AG10803 (cell line): ENCODE measurements at regions not wholly inside any gene's neighbourhood (a gene's known extent, or its start where the extent isn't known, plus 50 kb on each side); places are given as distances from the start of the nearest gene placed in this dataset.

Source experiments
- DNase-seq: peaks from one replicate; pipeline ENCODE4 v3.0.0; 2010; ENCODE audit warnings: low read depth
- H3K4me3 ChIP-seq: 2 replicates; pipeline ENCODE4 v1.5.1; 2011; ENCODE audit warnings: mild to moderate bottlenecking, low read length, control low read depth
- TF ChIP-seq, protein P1 (sequence below): conservative IDR thresholded peaks from 2 replicates; pipeline ENCODE4 v1.5.1; 2011; ENCODE audit warnings: mild to moderate bottlenecking, low read length, control low read depth, inconsistent platforms

DNA sequence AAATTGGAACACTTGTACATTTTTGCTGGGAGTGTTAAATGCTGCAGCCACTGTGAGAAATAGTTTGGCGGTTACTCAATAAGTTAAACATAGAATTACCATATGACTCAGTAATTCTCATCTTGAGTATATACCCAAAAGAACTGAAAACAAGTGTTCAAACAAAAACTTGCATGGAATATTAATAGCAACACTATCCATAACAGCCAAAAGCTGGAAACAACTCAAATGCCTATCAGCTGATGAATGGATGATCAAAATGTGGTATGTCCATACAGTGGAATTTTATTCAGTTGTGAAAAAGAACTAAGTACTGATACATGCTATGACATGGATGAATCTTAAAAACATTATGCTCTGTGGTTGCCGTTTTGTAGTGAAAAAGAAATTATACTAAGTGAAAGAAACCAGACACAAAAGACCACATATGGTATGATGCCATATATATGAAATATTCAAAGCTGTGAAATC lies 63.0 kb upstream of the SP4 start:
- no peak for DNase-seq
- H3K4me3 ChIP-seq = no peak overlapping the region
- TF ChIP-seq, protein P1, sequence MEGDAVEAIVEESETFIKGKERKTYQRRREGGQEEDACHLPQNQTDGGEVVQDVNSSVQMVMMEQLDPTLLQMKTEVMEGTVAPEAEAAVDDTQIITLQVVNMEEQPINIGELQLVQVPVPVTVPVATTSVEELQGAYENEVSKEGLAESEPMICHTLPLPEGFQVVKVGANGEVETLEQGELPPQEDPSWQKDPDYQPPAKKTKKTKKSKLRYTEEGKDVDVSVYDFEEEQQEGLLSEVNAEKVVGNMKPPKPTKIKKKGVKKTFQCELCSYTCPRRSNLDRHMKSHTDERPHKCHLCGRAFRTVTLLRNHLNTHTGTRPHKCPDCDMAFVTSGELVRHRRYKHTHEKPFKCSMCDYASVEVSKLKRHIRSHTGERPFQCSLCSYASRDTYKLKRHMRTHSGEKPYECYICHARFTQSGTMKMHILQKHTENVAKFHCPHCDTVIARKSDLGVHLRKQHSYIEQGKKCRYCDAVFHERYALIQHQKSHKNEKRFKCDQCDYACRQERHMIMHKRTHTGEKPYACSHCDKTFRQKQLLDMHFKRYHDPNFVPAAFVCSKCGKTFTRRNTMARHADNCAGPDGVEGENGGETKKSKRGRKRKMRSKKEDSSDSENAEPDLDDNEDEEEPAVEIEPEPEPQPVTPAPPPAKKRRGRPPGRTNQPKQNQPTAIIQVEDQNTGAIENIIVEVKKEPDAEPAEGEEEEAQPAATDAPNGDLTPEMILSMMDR = no peak

DNA sequence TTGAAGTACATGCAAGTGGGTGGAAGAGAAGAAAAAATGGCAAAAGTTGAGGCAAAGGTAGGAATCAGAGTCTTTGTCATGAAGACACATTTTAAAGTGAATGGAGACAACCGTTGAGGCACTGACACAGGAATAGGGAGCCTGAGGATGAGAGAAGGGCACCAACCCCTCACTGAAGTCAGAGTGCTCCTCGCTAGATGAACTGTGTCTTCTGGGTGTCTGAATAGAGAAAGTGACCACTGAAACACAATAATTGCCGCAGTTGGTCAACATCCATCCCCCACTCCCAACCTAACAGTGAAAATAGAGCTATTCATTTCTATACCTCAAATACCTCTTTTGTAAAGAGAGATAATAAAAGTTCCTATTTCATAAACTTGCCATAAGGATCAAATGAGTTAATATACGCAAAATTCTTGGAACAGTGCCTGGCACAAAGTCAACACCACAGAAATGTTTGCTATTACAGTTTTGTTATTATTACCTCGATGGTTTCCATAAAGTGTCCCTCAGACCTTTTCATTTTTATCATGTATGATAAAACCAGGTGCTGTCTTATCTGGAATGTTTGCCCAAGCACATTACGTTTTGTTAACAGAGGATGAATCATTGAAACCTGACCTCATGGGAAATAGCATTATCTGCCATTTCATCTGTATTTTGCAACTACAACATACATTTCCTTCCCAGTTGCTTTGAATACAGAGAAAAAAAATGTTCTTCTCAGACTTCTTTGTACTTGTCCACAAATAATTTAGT lies 61.8 kb upstream of the SP4 start:
- TF ChIP-seq, protein P1 = no peak
- H3K4me3 ChIP-seq = no peak overlapping the region
- no peak for DNase-seq

DNA sequence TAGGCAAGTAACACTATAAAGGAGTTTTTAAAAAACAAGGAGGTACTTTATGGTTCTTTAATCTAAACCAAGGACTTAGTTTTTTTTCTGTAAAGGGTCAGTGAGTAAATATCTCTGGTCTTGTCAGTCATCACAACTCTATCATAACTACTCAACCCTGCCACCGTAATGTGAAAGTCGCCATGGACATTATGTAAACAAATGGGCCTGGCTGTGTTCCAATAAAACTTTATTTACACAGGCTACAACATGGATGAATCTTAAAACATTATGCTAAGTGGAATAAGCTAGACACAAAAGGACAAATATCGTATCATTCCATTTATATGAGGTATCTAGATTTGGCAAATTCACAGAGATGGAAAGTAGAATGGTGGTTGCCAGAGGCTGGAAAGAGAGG lies 60.8 kb upstream of the SP4 start:
- no peak for DNase-seq
- H3K4me3 ChIP-seq = no peak overlapping the region
- TF ChIP-seq, protein P1 = no peak

DNA sequence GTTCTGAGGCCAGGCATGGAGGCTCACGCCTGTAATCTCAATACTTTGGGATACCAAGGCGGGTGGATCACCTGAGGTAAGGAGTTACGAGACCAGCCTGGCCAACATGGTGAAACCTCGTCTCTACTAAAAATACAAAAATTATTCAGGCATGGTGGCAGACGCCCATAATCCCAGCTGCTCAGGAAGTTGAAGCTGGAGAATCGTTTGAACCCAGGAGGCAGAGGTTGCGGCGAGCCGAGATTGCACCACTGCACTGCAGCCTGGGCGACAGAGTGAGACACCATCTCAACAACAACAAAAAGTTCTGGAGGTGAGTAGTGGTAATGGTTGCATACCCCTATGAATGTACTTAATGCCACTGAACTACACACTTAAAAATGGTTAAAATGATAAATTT lies 60.3 kb upstream of the SP4 start:
- no peak overlapping the region for H3K4me3 ChIP-seq
- DNase-seq = no peak
- TF ChIP-seq, protein P1 = no peak

DNA sequence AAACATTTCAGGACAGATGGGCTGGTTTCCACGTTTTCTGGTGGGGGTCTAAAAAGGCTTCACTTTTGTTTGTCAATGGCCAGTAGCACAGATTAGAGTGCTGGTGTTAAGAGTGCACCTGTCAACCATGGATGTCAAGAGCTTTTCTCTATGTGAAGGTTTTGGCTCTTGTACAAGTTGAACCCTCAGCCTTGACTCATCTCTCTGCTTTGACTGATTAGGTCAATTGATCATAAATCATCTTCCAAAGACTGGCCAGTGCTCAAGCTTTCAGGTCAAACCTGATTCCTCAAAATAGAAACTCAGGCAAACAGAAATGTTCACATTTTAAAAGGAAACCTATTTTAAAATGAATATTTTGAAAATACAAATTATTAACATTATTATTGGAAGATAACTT lies 59.6 kb upstream of the SP4 start:
- DNase-seq = no peak
- TF ChIP-seq, protein P1 = no peak
- no peak overlapping the region for H3K4me3 ChIP-seq

DNA sequence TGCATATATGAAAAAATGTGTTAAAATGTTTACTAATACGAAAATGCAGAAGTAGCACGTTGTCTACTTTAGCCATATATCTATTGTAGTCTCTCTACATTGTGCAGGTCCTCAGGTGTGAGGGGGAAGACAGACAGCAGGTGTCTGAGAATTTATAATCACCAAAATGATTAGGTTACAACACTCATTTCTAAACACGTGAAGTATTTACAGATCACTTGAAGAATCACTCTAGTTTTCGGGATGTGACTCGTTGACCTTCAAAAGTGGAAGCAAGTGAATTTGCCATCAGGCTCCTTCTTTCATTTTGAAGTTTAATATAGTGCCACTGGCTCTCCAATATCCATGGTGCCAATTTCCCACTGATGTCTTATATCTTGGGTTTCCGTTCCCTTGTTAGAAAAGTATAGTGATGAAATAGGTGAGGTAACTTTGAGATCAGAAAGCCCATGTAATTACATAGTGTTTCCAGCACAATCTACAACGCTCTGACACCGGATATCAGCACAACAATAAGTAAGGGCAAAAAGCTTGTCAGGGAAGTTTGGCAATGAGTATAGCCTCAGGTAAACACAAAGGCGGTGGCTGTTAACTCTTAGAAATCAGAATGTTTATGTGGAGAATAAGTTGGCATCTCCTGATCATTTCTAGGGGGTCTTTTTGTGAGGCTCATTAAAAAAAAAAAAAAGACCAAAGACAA lies 57.5 kb upstream of the SP4 start:
- H3K4me3 ChIP-seq = no peak overlapping the region
- DNase-seq = no peak
- TF ChIP-seq, protein P1 = no peak

DNA sequence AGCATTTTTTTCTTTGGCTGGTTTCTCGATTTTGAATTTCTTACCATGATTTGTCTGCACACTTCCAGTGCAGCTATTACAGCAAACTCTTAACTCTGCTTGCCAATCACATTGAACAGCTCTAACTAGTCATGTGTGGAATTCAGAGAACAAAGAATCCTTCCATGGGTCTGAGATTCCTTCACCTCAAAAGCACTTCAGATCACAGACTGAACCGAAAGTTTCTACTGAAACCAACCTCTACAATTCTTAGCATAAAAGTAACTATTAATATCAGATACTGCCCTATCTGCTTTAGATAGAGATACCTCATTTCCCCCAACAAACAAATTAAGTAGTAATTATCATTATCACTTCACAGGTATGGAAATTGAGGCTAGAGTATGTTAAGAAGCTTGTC lies 56.5 kb upstream of the SP4 start:
- DNase-seq = no peak
- TF ChIP-seq, protein P1 = no peak
- no peak overlapping the region for H3K4me3 ChIP-seq
